OCI-LY1 (cell line): ENCODE measurements at regions not wholly inside any gene's neighbourhood (a gene's known extent, or its start where the extent isn't known, plus 50 kb on each side); places are given as distances from the start of the nearest gene placed in this dataset.

Experiments
- H2AFZ ChIP-seq: fragments of 200-600 bp; sonication (generic), shearing (Covaris generic); 2 replicates; pipeline ENCODE4 v1.6.0; 2014; ENCODE audit warnings: antibody characterized with exemption, mild to moderate bottlenecking, low read length
- H3F3A ChIP-seq: fragments of 200-600 bp; sonication (generic), shearing (Covaris generic); 2 replicates; pipeline ENCODE4 v1.6.0; 2014; ENCODE audit warnings: mild to moderate bottlenecking, antibody characterized with exemption, low read length, moderate library complexity; ENCODE audit not compliant: insufficient read depth
- H3K27ac ChIP-seq: fragments of 200-600 bp; sonication (generic); 2 replicates; pipeline ENCODE4 v1.5.1; 2014; ENCODE audit warnings: low read length, mixed run types, mild to moderate bottlenecking, low read depth; ENCODE audit not compliant: poor library complexity, severe bottlenecking
- H3K27me3 ChIP-seq: fragments of 200-600 bp; sonication (generic); 2 replicates; pipeline ENCODE4 v1.6.0; 2014; ENCODE audit warnings: antibody characterized with exemption, mild to moderate bottlenecking, low read length, moderate library complexity; ENCODE audit not compliant: insufficient read depth
- H3K36me3 ChIP-seq: fragments of 200-600 bp; sonication (generic); 2 replicates; pipeline ENCODE4 v1.6.1; 2014; ENCODE audit warnings: mild to moderate bottlenecking, antibody characterized with exemption, low read length, moderate library complexity, mixed read lengths; ENCODE audit not compliant: insufficient read depth
- H3K4me1 ChIP-seq: fragments of 200-600 bp; sonication (generic); 2 replicates; pipeline ENCODE4 v1.5.1; 2014; ENCODE audit warnings: mild to moderate bottlenecking, low read length, moderate library complexity; ENCODE audit not compliant: insufficient read depth, severe bottlenecking
- H3K4me2 ChIP-seq: fragments of 200-600 bp; sonication (generic), shearing (Covaris generic); 2 replicates; pipeline ENCODE4 v1.6.1; 2014; ENCODE audit warnings: low read length
- H3K4me3 ChIP-seq: fragments of 200-600 bp; sonication (generic); 2 replicates; pipeline ENCODE4 v1.5.1; 2014; ENCODE audit warnings: low read length, low read depth, mild to moderate bottlenecking, mixed read lengths; ENCODE audit not compliant: poor library complexity, severe bottlenecking
- H3K79me2 ChIP-seq: fragments of 200-600 bp; shearing (Covaris generic); 2 replicates; pipeline ENCODE4 v1.6.1; 2016; ENCODE audit warnings: mixed run types, low read length, mixed read lengths; ENCODE audit not compliant: insufficient read depth
- H3K9ac ChIP-seq: fragments of 200-600 bp; sonication (generic), shearing (Covaris generic); 2 replicates; pipeline ENCODE4 v1.6.1; 2014; ENCODE audit warnings: mild to moderate bottlenecking, low read length, mixed read lengths
- H3K9me2 ChIP-seq: fragments of 200-600 bp; sonication (generic), shearing (Covaris generic); 2 replicates; pipeline ENCODE4 v1.6.1; 2014; ENCODE audit warnings: low read depth, mild to moderate bottlenecking, low read length, mixed read lengths
- H3K9me3 ChIP-seq: fragments of 200-600 bp; shearing (Covaris generic); 2 replicates; pipeline ENCODE4 v1.6.1; 2014; ENCODE audit warnings: low read length, mixed read lengths
- H4K20me1 ChIP-seq: fragments of 200-600 bp; sonication (generic), shearing (Covaris generic); 2 replicates; pipeline ENCODE4 v1.6.0; 2016; ENCODE audit warnings: mild to moderate bottlenecking, low read length; ENCODE audit not compliant: insufficient read depth
- EZH2 ChIP-seq: fragments of 200-600 bp; sonication (generic), shearing (Covaris generic); IDR thresholded peaks from 2 replicates; pipeline ENCODE4 v1.8.0; 2017; ENCODE audit warnings: borderline replicate concordance, mixed run types, mild to moderate bottlenecking, antibody characterized with exemption, low read length, moderate library complexity, mixed read lengths
- TF ChIP-seq, protein P1 (sequence below): fragments of 200-600 bp; sonication (generic), shearing (Covaris generic); IDR thresholded peaks from 2 replicates; pipeline ENCODE4 v1.5.1; 2017; ENCODE audit warnings: mild to moderate bottlenecking, antibody characterized with exemption, low read length, moderate library complexity, mixed read lengths

DNA sequence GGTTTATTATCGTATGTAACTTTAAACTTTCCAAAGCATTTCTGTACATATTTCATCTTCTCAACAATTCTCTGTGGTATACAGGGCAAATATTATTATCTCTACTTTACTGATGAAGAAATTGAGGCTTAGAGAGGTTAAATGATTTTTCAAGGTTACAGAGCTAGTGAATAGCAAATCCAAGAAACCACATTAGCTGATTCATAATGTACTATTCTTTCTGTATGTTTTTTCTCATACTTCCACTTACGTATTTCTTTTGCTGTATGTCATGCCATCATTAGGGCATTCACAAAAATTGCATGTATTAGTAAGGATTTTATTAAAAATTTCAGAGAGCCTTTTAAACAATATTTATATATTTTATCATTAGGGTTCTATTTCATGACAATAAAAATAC is 372.4 kb upstream of the DMAC1 start:
- Histone ChIP-seq H3K4me2 (no peak overlapping the region), H3K27me3 (no peaks in the 10 kb centered on the region), H4K20me1 (no peaks in the 10 kb centered on the region), H2AFZ (no peak overlapping the region), H3K4me1 (no peaks in the 10 kb centered on the region), H3K4me3 (no peak overlapping the region), H3K9ac (no peak overlapping the region), H3K9me2 (no peaks in the 10 kb centered on the region), H3K79me2 (no peaks in the 10 kb centered on the region), H3K27ac (no peak overlapping the region), H3K36me3 (no peaks in the 10 kb centered on the region), H3F3A (no peaks in the 10 kb centered on the region), H3K9me3 (no peaks in the 10 kb centered on the region)
- TF ChIP-seq, protein P1, sequence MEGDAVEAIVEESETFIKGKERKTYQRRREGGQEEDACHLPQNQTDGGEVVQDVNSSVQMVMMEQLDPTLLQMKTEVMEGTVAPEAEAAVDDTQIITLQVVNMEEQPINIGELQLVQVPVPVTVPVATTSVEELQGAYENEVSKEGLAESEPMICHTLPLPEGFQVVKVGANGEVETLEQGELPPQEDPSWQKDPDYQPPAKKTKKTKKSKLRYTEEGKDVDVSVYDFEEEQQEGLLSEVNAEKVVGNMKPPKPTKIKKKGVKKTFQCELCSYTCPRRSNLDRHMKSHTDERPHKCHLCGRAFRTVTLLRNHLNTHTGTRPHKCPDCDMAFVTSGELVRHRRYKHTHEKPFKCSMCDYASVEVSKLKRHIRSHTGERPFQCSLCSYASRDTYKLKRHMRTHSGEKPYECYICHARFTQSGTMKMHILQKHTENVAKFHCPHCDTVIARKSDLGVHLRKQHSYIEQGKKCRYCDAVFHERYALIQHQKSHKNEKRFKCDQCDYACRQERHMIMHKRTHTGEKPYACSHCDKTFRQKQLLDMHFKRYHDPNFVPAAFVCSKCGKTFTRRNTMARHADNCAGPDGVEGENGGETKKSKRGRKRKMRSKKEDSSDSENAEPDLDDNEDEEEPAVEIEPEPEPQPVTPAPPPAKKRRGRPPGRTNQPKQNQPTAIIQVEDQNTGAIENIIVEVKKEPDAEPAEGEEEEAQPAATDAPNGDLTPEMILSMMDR = no peak
- TF ChIP-seq EZH2 = no peak

DNA sequence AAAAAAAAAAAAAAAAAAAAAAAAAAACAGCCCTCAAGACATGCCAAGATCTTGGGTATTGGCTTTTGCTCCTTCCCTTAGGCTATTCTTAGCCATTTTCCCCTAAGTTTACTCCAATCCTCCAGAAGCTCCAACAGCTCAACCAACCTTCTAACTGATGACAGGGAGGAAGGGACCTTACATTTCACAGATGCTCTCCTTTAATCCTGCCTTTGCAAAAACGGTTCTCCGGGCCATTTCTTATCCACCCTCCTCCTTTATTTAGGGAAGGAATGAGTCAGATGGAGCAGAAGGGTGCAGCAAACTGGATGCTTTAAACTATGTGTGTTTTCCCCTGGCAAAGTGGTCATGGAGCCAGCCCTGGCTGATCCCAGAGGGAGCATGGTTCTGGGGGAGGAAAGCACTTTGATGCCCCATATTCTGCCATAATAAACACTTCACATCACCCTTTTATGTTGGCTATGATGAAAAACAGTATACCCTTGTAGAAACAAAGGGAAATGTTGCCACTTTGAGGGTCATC is 369.4 kb upstream of the DMAC1 start:
- H3K36me3 ChIP-seq = no peaks in the 10 kb centered on the region
- no peaks in the 10 kb centered on the region for H3F3A ChIP-seq
- no peaks in the 10 kb centered on the region for H3K79me2 ChIP-seq
- H3K9me2 ChIP-seq = no peaks in the 10 kb centered on the region
- TF ChIP-seq EZH2 = no peak
- TF ChIP-seq, protein P1 = no peak
- H3K4me3 ChIP-seq = no peak overlapping the region
- H3K4me1 ChIP-seq = no peaks in the 10 kb centered on the region
- no peaks in the 10 kb centered on the region for H3K9me3 ChIP-seq
- H4K20me1 ChIP-seq = no peaks in the 10 kb centered on the region
- H2AFZ ChIP-seq = no peak overlapping the region
- H3K4me2 ChIP-seq = no peak overlapping the region
- H3K27ac ChIP-seq = no peak overlapping the region
- no peak overlapping the region for H3K9ac ChIP-seq
- H3K27me3 ChIP-seq = no peaks in the 10 kb centered on the region

DNA sequence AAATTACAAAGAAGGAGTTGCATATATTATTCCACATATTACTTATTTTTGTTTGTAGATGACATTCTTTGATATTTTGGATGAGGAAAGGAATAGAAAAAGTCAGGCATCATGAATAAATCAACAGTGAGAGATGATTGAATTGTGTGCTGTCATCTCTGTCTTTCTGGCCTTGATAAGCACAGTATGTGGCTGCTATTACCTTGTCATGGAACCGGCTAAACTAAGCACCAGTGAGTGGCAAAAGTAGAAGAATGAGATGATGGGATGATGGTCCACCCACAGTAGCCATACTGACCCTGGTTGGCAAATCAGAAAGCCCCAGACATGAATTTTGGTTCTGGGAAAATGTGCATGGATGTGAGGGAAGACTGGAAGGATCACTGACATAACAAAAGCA is 361.2 kb upstream of the DMAC1 start:
- H3F3A ChIP-seq = no peaks in the 10 kb centered on the region
- no peak overlapping the region for H3K4me3 ChIP-seq
- no peak overlapping the region for H3K9ac ChIP-seq
- H2AFZ ChIP-seq = no peak overlapping the region
- no peaks in the 10 kb centered on the region for H3K9me3 ChIP-seq
- H3K4me2 ChIP-seq = no peak overlapping the region
- H3K4me1 ChIP-seq = peaks cover 7% of the 10 kb centered on the region
- no peak for TF ChIP-seq EZH2
- TF ChIP-seq, protein P1 = no peak
- H4K20me1 ChIP-seq = no peaks in the 10 kb centered on the region
- no peaks in the 10 kb centered on the region for H3K27me3 ChIP-seq
- no peaks in the 10 kb centered on the region for H3K79me2 ChIP-seq
- H3K27ac ChIP-seq = no peak overlapping the region
- no peaks in the 10 kb centered on the region for H3K36me3 ChIP-seq
- no peaks in the 10 kb centered on the region for H3K9me2 ChIP-seq
